GM06990 (cell line): ENCODE measurements at regions not wholly inside any gene's neighbourhood (a gene's known extent, or its start where the extent isn't known, plus 50 kb on each side); places are given as distances from the start of the nearest gene placed in this dataset.

ENCODE experiments used
- DNase-seq: peaks from one replicate; pipeline ENCODE4 v3.0.0-alpha.2; 2011; ENCODE audit not compliant: insufficient read length; ENCODE audit errors: extremely low read depth
- H3K27me3 ChIP-seq: replicated peaks from 2 replicates; pipeline ENCODE4 v1.6.0; 2011; ENCODE audit warnings: low read length; ENCODE audit not compliant: control insufficient read depth, insufficient read depth
- H3K36me3 ChIP-seq: 2 replicates; pipeline ENCODE4 v1.5.1; 2011; ENCODE audit warnings: low read length; ENCODE audit not compliant: control insufficient read depth, insufficient read depth
- H3K4me3 ChIP-seq: replicated peaks from 2 replicates; pipeline ENCODE4 v1.5.1; 2011; ENCODE audit warnings: low read depth, mild to moderate bottlenecking, control low read depth, low read length
- CTCF ChIP-seq: IDR thresholded peaks from 2 replicates; pipeline ENCODE4 v1.5.1; 2011; ENCODE audit warnings: low read length, control low read depth, mild to moderate bottlenecking, inconsistent platforms; ENCODE audit not compliant: insufficient read depth, poor library complexity, severe bottlenecking

- no peaks in the 10 kb centered on the region; the same call in 1 of the 2 replicates for H3K27me3 ChIP-seq
- TF ChIP-seq CTCF: no peak
- no peak overlapping the region for H3K4me3 ChIP-seq
- DNase-seq: no peak
- H3K36me3 ChIP-seq: no peaks in the 10 kb centered on the region
These were observed 191.6 kb downstream of the PLK2 start for GRCh38 chr5:58268268-58268667.

- Histone ChIP-seq H3K27me3 (no peaks in the 10 kb centered on the region; the same call in 1 of the 2 replicates), H3K36me3 (no peaks in the 10 kb centered on the region), H3K4me3 (no peak overlapping the region)
- no peak for DNase-seq
- TF ChIP-seq CTCF: no peak
These were observed 193.5 kb downstream of the PLK2 start for GRCh38 chr5:58266402-58266801.

GRCh38 chr5:58265246-58265930, 194.5 kb downstream of the PLK2 start:
- Histone ChIP-seq H3K27me3 (no peaks in the 10 kb centered on the region; the same call in 1 of the 2 replicates), H3K4me3 (no peak overlapping the region), H3K36me3 (no peaks in the 10 kb centered on the region)
- no peak for DNase-seq
- no peak for TF ChIP-seq CTCF

GRCh38 chr5:58264276-58264675, 195.6 kb downstream of the PLK2 start:
- Histone ChIP-seq H3K27me3 (no peaks in the 10 kb centered on the region; the same call in 1 of the 2 replicates), H3K4me3 (no peak overlapping the region), H3K36me3 (no peaks in the 10 kb centered on the region)
- no peak for DNase-seq
- TF ChIP-seq CTCF: no peak

GRCh38 chr5:58263296-58263695, 196.6 kb downstream of the PLK2 start:
- H3K27me3 ChIP-seq: no peaks in the 10 kb centered on the region; the same call in 1 of the 2 replicates
- no peaks in the 10 kb centered on the region for H3K36me3 ChIP-seq
- H3K4me3 ChIP-seq: no peak overlapping the region
- no peak for TF ChIP-seq CTCF
- DNase-seq: no peak
